Left lung (tissue), 4 donors: ENCODE measurements at regions not wholly inside any gene's neighbourhood (a gene's known extent, or its start where the extent isn't known, plus 50 kb on each side); places are given as distances from the start of the nearest gene placed in this dataset.

Experiments used
- ATAC-seq: fragments of 200-7000 bp; cut with Tn5 transposase; one replicate; pipeline ENCODE4 v1.9.1; 2020; ENCODE audit warnings: moderate library complexity
- DNase-seq, 4 donors: peaks; one replicate each; pipeline ENCODE4 v3.0.0-alpha.2; 2013 to 2020
- H3K27ac ChIP-seq, 2 donors: fragments of 200-600 bp; sonication (generic) in 1 of 2; one replicate each; pipeline versions ENCODE4 v1.5.0 to v1.8.0; 2020 to 2021
- H3K27me3 ChIP-seq, 2 donors: fragments of 200-600 bp; sonication (generic) in 1 of 2; one replicate each; pipeline versions ENCODE4 v1.5.0 to v1.8.0; 2020 to 2021
- H3K36me3 ChIP-seq, 2 donors: fragments of 200-600 bp; sonication (generic) in 1 of 2; one replicate each; pipeline versions ENCODE4 v1.5.0 to v1.8.0; 2020 to 2021
- H3K4me1 ChIP-seq, 2 donors: fragments of 200-600 bp; one replicate each; pipeline ENCODE4 v1.8.0; 2021
- H3K4me3 ChIP-seq, 2 donors: fragments of 200-600 bp; sonication (generic) in 1 of 2; one replicate each; pipeline versions ENCODE4 v1.5.0 to v1.8.0; 2020 to 2021; ENCODE audit warnings: mild to moderate bottlenecking in 1 of 2
- H3K9me3 ChIP-seq, 2 donors: fragments of 200-600 bp; sonication (generic) in 1 of 2; one replicate each; pipeline versions ENCODE4 v1.5.0 to v1.8.0; 2020 to 2021
- intact Hi-C, 2 donors: fragments of 100-400 bp; cut with DNase I; formaldehyde crosslinking; loops; one replicate each; pipeline versions ENCODE4 v1.11.2 to v1.14.2; 2022
- TF ChIP-seq, protein P1 (sequence below), 2 donors: fragments of 200-600 bp; sonication (generic) in 1 of 2; IDR thresholded peaks; one replicate each; pipeline versions ENCODE4 v1.5.0 to v1.8.0; 2021; ENCODE audit warnings: antibody characterized with exemption in 2 of 2
- donor health status: DM: no; HTN: yes; CAD: no.
- donor health status: DM: no; HTN: no; CAD: no.

DNA sequence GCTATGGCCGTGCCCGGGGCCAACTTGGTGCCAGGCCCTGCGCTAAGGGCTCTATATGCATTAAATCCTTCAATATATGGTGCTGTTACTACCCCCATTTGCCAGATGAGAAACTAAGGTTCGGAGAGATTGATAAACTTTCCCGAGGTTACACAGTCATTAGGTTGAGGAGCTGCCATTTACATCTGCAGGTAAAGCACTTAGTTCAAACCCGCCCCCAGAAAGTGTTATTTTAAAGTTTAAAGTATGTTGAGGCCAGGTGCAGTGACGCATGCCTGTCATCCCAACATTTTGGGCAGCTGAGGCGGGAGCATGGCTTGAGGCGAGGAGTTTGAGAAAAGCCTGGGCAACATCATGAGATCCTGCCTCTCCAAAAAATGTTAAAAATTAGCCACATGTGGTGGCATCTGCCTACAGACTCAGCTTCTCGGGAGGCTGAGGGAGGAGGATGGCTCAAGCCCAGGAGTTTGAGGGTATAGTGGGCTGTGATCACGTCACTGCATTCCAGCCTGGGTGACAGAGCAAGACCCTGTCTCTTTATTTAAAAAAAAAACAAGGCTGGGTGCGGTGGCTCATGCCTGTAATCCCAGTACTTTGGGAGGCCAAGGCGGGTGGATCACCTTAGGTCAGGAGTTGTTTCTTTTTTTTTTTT lies 264.7 kb downstream of the PARN start:
- DNase-seq: peak in 1 of 4 donors; percentile 4
- intact Hi-C loops: no loop called here
- Histone ChIP-seq H3K36me3 (no peaks in the 10 kb centered on the region), H3K4me3 (no peak overlapping the region), H3K27me3 (peaks cover 0 to 4% of the 10 kb centered on the region in 2 donors), H3K9me3 (no peaks in the 10 kb centered on the region), H3K4me1 (no peaks in the 10 kb centered on the region), H3K27ac (no peak overlapping the region)
- TF ChIP-seq, protein P1, sequence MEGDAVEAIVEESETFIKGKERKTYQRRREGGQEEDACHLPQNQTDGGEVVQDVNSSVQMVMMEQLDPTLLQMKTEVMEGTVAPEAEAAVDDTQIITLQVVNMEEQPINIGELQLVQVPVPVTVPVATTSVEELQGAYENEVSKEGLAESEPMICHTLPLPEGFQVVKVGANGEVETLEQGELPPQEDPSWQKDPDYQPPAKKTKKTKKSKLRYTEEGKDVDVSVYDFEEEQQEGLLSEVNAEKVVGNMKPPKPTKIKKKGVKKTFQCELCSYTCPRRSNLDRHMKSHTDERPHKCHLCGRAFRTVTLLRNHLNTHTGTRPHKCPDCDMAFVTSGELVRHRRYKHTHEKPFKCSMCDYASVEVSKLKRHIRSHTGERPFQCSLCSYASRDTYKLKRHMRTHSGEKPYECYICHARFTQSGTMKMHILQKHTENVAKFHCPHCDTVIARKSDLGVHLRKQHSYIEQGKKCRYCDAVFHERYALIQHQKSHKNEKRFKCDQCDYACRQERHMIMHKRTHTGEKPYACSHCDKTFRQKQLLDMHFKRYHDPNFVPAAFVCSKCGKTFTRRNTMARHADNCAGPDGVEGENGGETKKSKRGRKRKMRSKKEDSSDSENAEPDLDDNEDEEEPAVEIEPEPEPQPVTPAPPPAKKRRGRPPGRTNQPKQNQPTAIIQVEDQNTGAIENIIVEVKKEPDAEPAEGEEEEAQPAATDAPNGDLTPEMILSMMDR (IDR thresholded peaks at IDR 0.05): no peak
- no peak for ATAC-seq

DNA sequence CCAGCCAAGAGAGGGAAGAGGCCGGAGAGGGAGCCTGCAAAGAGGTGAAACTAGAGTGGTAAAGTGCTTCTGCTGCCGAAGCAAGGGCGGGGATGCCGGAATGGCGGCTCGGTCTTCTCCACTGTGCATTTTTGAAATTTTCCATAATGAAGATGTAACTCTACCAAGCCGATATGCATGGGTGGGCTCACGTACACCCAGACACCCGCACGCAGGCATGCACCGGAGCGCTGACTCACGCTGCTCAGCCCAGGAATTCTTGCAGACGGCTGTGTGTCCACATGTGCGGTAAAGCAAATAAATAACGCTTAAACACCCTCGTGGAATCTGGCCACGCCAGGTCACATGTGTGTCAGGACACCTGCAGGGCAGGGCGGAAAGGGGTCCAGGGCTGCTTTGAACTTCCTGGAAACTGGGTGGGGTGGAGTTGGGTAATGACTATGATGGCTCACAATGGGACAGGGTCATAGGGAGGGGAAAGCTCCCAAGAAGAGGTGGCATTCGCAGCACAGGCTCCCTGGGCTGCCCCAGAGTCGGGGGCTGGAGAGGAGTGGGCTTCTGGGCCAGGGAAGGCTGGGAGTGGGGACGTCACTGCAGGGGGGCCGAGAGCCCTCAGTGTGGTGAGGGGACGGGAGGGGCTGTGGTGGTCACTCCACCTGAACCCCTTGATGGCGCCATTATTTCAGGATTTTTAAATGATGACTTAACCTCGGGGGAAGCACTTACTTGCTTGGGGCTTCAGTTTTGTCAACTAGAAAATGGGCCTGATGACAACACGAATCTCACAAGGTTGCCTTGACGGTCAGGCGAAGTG lies 265.5 kb downstream of the PARN start:
- DNase-seq: peak in 2 of 4 donors; percentile 16 to 59
- H3K27ac ChIP-seq: peak overlapping the region; percentile 28 to 53
- ATAC-seq: peak; percentile 79
- H3K27me3 ChIP-seq: peaks cover 0 to 2% of the 10 kb centered on the region in 2 donors
- H3K36me3 ChIP-seq: no peaks in the 10 kb centered on the region
- no peaks in the 10 kb centered on the region for H3K9me3 ChIP-seq
- no peak overlapping the region for H3K4me3 ChIP-seq
- H3K4me1 ChIP-seq: no peaks in the 10 kb centered on the region
- TF ChIP-seq, protein P1 (IDR thresholded peaks at IDR 0.05): no peak
- intact Hi-C loops: no loop called here

DNA sequence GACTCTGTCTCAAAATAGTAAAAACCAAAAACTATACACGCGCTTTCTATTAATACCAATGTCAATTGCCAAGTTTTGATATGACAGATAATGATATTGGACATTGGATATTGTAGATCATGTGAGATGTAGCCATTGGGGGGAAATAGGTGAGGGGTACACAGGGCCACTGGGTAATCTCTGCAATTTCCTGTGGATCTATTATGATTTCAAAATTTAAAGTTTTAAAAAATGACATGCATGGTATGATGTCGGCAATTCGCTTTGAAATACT lies 266.0 kb downstream of the PARN start:
- Histone ChIP-seq H3K27me3 (no peaks in the 10 kb centered on the region), H3K36me3 (no peaks in the 10 kb centered on the region), H3K27ac (peak overlapping the region; percentile 28 to 53), H3K4me1 (no peaks in the 10 kb centered on the region), H3K9me3 (no peaks in the 10 kb centered on the region), H3K4me3 (no peak overlapping the region)
- TF ChIP-seq, protein P1 (IDR thresholded peaks at IDR 0.05): no peak
- DNase-seq: no peak
- intact Hi-C loops: no loop called here
- no peak for ATAC-seq

DNA sequence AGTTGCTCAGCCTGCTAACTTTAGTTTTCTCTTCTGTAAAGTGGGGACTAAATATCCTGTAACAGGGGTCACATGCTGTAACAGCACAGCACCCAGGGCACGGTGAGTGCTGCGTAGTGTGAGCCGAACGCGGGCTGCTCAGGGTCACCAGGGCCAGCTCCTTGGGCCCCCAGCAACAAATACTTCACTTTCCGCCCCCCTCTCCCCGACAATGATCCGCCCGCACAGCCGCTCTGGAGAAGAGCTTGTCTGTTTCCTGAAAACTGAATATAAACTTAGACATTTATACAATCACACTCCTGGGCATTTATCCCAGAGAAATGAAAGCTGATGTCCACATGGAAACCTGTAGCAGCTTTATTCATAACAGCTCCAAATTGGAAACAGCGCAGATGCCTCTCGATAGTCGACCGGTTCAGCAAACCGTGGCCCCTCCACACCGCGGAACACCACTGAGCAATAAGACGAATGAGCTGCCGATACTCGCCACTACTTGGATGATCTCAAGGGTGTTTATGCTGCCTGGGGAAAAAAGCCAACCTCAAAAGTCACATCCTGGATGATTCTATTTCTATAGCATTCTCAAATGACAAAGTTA lies 267.2 kb downstream of the PARN start:
- ATAC-seq: no peak
- no peaks in the 10 kb centered on the region for H3K36me3 ChIP-seq
- H3K4me1 ChIP-seq: no peaks in the 10 kb centered on the region
- H3K4me3 ChIP-seq: no peak overlapping the region
- intact Hi-C loops: no loop called here
- TF ChIP-seq, protein P1 (IDR thresholded peaks at IDR 0.05): no peak
- H3K27me3 ChIP-seq: peaks cover 0 to 4% of the 10 kb centered on the region in 2 donors
- H3K27ac ChIP-seq: no peak overlapping the region
- no peak for DNase-seq
- H3K9me3 ChIP-seq: no peaks in the 10 kb centered on the region

DNA sequence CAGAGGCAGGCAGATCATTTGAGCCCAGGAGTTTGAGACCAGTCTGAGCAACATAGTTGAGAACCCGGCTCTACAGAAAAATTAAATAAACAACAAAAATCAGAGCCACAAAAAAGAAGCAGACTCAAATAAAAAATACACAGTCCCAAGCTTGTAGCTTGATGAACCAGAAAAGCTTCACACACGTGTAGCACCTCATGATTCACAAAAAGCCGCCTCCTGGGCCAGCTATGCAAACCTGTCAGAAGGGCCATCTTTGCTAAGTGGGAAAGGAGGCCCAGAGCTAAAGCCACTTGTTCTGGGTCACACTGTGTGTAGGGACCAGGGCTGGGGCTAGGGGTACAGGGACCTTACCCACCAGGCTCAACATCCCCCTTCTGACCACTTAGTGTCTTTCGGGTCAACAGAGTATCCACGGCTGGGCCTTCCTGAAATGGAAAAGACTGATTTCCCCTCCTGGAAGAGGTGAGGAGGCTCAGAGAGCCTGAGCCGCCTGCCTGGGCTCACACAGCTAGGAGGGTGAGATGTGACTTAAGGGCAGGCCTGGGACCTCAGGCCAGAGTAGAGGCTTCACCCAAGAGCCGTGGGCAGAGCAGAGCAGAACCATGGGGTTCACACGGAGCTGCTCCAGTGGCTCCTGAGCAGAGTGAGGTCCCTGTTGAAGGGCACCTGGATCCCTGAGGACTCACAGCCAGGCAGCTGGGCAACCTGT lies 269.6 kb downstream of the PARN start:
- ATAC-seq (no peak), DNase-seq (no peak)
- TF ChIP-seq, protein P1 (IDR thresholded peaks at IDR 0.05): no peak
- H3K4me3 ChIP-seq: no peak overlapping the region
- H3K27me3 ChIP-seq: peaks cover 0 to 11% of the 10 kb centered on the region in 2 donors
- H3K27ac ChIP-seq: no peak overlapping the region
- no peaks in the 10 kb centered on the region for H3K4me1 ChIP-seq
- H3K36me3 ChIP-seq: no peaks in the 10 kb centered on the region
- intact Hi-C loops: no loop called here
- H3K9me3 ChIP-seq: no peaks in the 10 kb centered on the region
